GM23338 (cell line): ENCODE measurements at regions not wholly inside any gene's neighbourhood (a gene's known extent, or its start where the extent isn't known, plus 50 kb on each side); places are given as distances from the start of the nearest gene placed in this dataset.

Source experiments
- ATAC-seq: fragments of 200-7000 bp; cut with Tn5 transposase; 3 replicates; pipeline ENCODE4 v1.9.1; 2020
- DNase-seq: peaks from one replicate; pipeline ENCODE4 v3.0.0-alpha.2; 2015; ENCODE audit warnings: low spot score
- H2AFZ ChIP-seq: fragments of 200-600 bp; sonication (generic); 2 replicates; pipeline ENCODE4 v1.8.0; 2016; ENCODE audit warnings: antibody characterized with exemption, mild to moderate bottlenecking, moderate library complexity
- H3F3A ChIP-seq: fragments of 200-600 bp; sonication (generic); replicated peaks from 2 replicates; pipeline ENCODE4 v1.8.0; 2017; ENCODE audit warnings: antibody characterized with exemption, mixed run types, low read depth
- H3K27ac ChIP-seq: fragments of 200-600 bp; sonication (generic); 2 replicates; pipeline ENCODE4 v1.6.1; 2016; ENCODE audit warnings: low read depth
- H3K27me3 ChIP-seq: fragments of 200-600 bp; sonication (generic); 2 replicates; pipeline ENCODE4 v1.8.0; 2016; ENCODE audit warnings: mild to moderate bottlenecking, mixed run types, moderate library complexity; ENCODE audit not compliant: insufficient read depth
- H3K36me3 ChIP-seq: fragments of 200-600 bp; sonication (generic); 2 replicates; pipeline ENCODE4 v1.8.0; 2016; ENCODE audit warnings: mild to moderate bottlenecking; ENCODE audit not compliant: insufficient read depth
- H3K4me1 ChIP-seq: fragments of 200-600 bp; sonication (generic); 2 replicates; pipeline ENCODE4 v1.8.0; 2016; ENCODE audit warnings: mild to moderate bottlenecking, moderate library complexity; ENCODE audit not compliant: insufficient read depth
- H3K4me2 ChIP-seq: fragments of 200-600 bp; sonication (generic); 2 replicates; pipeline ENCODE4 v1.7.1; 2017; ENCODE audit warnings: mixed run types
- H3K4me3 ChIP-seq: fragments of 200-600 bp; sonication (generic); 2 replicates; pipeline ENCODE4 v1.6.1; 2016; ENCODE audit warnings: mixed run types
- H3K79me2 ChIP-seq: fragments of 200-600 bp; sonication (generic); replicated peaks from 2 replicates; pipeline ENCODE4 v1.8.0; 2017; ENCODE audit warnings: mild to moderate bottlenecking; ENCODE audit not compliant: insufficient read depth
- H3K9me2 ChIP-seq: fragments of 200-600 bp; sonication (generic); 2 replicates; pipeline ENCODE4 v1.8.0; 2017; ENCODE audit not compliant: insufficient read depth
- H4K20me1 ChIP-seq: fragments of 200-600 bp; sonication (generic); replicated peaks from 2 replicates; pipeline ENCODE4 v1.8.0; 2017; ENCODE audit warnings: mild to moderate bottlenecking; ENCODE audit not compliant: insufficient read depth
- H3K27ac Mint-ChIP-seq: 2 replicates; pipeline ENCODE4 v1.8.0; 2020; ENCODE audit warnings: inconsistent platforms, mild to moderate bottlenecking, moderate library complexity, mixed read lengths
- H3K27me3 Mint-ChIP-seq: 3 replicates; pipeline ENCODE4 v1.8.0; 2022; ENCODE audit warnings: low read depth, mild to moderate bottlenecking, moderate library complexity, mixed read lengths, inconsistent platforms; ENCODE audit not compliant: insufficient read depth, poor library complexity
- H3K36me3 Mint-ChIP-seq: 3 replicates; pipeline ENCODE4 v1.8.0; 2021; ENCODE audit warnings: low read depth, mild to moderate bottlenecking, inconsistent platforms, moderate library complexity, mixed read lengths
- H3K4me1 Mint-ChIP-seq: 3 replicates; pipeline ENCODE4 v1.8.0; 2020; ENCODE audit warnings: mild to moderate bottlenecking, inconsistent platforms, mixed read lengths
- H3K4me3 Mint-ChIP-seq: 3 replicates; pipeline ENCODE4 v1.8.0; 2021; ENCODE audit warnings: moderate library complexity, mild to moderate bottlenecking, inconsistent platforms, mixed read lengths
- H3K9me3 Mint-ChIP-seq: 3 replicates; pipeline ENCODE4 v1.8.0; 2020; ENCODE audit warnings: moderate library complexity, mild to moderate bottlenecking, inconsistent platforms, mixed read lengths
- CREB1 ChIP-seq: fragments of 250-450 bp; sonication (Bioruptor Pico); IDR thresholded peaks from 2 replicates; pipeline ENCODE4 v1.5.0; 2020; ENCODE audit warnings: low read depth, mild to moderate bottlenecking, moderate library complexity
- CTCF ChIP-seq, 2 experiments: fragments of 200-600 bp in 1 of 2; sonication (generic) in 1 of 2; conservative IDR thresholded peaks; 2 replicates each; pipeline versions ENCODE4 v1.5.1 to v1.6.1; 2016 to 2017; ENCODE audit warnings: antibody characterized with exemption in 2 of 2, low read depth in 2 of 2, mild to moderate bottlenecking in 2 of 2, moderate library complexity in 1 of 2
- ETS1 ChIP-seq: IDR thresholded peaks from 2 replicates; pipeline ENCODE4 v1.6.1; 2016; ENCODE audit warnings: antibody characterized with exemption
- EZH2phosphoT487 ChIP-seq: fragments of 200-600 bp; sonication (generic); IDR thresholded peaks from one replicate; pipeline ENCODE4 v1.8.1; 2018; ENCODE audit warnings: antibody characterized with exemption; ENCODE audit not compliant: unreplicated experiment
- JUNB ChIP-seq: IDR thresholded peaks from one replicate; pipeline ENCODE4 v1.6.1; 2016; ENCODE audit warnings: antibody characterized with exemption; ENCODE audit not compliant: unreplicated experiment
- NANOG ChIP-seq: IDR thresholded peaks from 2 replicates; pipeline ENCODE4 v1.6.1; 2016; ENCODE audit warnings: antibody characterized with exemption, borderline replicate concordance
- POLR2AphosphoS5 ChIP-seq: IDR thresholded peaks from 2 replicates; pipeline ENCODE4 v1.6.1; 2016; ENCODE audit warnings: antibody characterized with exemption, low read depth
- REST ChIP-seq: IDR thresholded peaks from one replicate; pipeline ENCODE4 v1.6.1; 2018; ENCODE audit warnings: antibody characterized with exemption; ENCODE audit not compliant: unreplicated experiment
- STAT1 ChIP-seq: IDR thresholded peaks from one replicate; pipeline ENCODE4 v1.6.1; 2016; ENCODE audit warnings: antibody characterized with exemption; ENCODE audit not compliant: unreplicated experiment
- ZNF114 ChIP-seq: fragments of 250-450 bp; sonication (Bioruptor Pico); IDR thresholded peaks from 2 replicates; pipeline ENCODE4 v1.5.0; 2020; ENCODE audit warnings: mild to moderate bottlenecking, moderate library complexity
- ZNF331 ChIP-seq: fragments of 250-450 bp; sonication (Bioruptor Pico); IDR thresholded peaks from 2 replicates; pipeline ENCODE4 v1.5.0; 2020; ENCODE audit warnings: low read depth, mild to moderate bottlenecking, moderate library complexity
- ZNF462 ChIP-seq: fragments of 250-450 bp; sonication (Bioruptor Pico); IDR thresholded peaks from 2 replicates; pipeline ENCODE4 v1.5.0; 2020; ENCODE audit warnings: mild to moderate bottlenecking, moderate library complexity

GRCh38 chr1:82879701-82880305, 1079.1 kb downstream of the ADGRL2 start (continued):
- no peak for TF ChIP-seq ETS1
- TF ChIP-seq ZNF331 (CRISPR knock-in tag) = no peak

- Histone ChIP-seq H3F3A (no peaks in the 10 kb centered on the region), H3K27me3 (no peaks in the 10 kb centered on the region), H4K20me1 (no peaks in the 10 kb centered on the region), H3K4me2 (no peak overlapping the region), H3K9me2 (no peaks in the 10 kb centered on the region), H2AFZ (no peak overlapping the region), H3K4me1 (no peaks in the 10 kb centered on the region), H3K27ac (no peak overlapping the region), H3K79me2 (no peaks in the 10 kb centered on the region), H3K36me3 (no peaks in the 10 kb centered on the region), H3K4me3 (no peak overlapping the region)
- H3K9me3 Mint-ChIP-seq = no peaks in the 10 kb centered on the region
- no peak overlapping the region for H3K27ac Mint-ChIP-seq
- H3K4me1 Mint-ChIP-seq = no peaks in the 10 kb centered on the region
- no peak for ATAC-seq
- H3K27me3 Mint-ChIP-seq = peaks cover 2% of the 10 kb centered on the region
- no peak overlapping the region for H3K4me3 Mint-ChIP-seq
- H3K36me3 Mint-ChIP-seq = no peaks in the 10 kb centered on the region
- DNase-seq = no peak
- TF ChIP-seq CTCF (conservative IDR thresholded peaks at IDR 0.05; ENCODE audit: low read depth in 2 of 2) (no peak), REST (no peak), NANOG (no peak), ZNF114 (CRISPR knock-in tag) (no peak), JUNB (no peak), ETS1 (no peak), POLR2AphosphoS5 (no peak), CREB1 (CRISPR knock-in tag) (no peak), ZNF462 (CRISPR knock-in tag) (no peak), EZH2phosphoT487 (no peak), STAT1 (no peak)
These were observed 1074.4 kb downstream of the ADGRL2 start for GRCh38 chr1:82875170-82875569.
